Chondrocyte (in vitro differentiated cells): ENCODE measurements at regions not wholly inside any gene's neighbourhood (a gene's known extent, or its start where the extent isn't known, plus 50 kb on each side); places are given as distances from the start of the nearest gene placed in this dataset.

Source experiments
- DNase-seq: peaks from one replicate; pipeline ENCODE4 v3.0.0; 2021; ENCODE audit warnings: mixed read lengths, low spot score
- H3K27ac Mint-ChIP-seq: one replicate; pipeline ENCODE4 v1.8.0; 2021; ENCODE audit warnings: mild to moderate bottlenecking, moderate library complexity, mixed read lengths; ENCODE audit not compliant: unreplicated experiment
- H3K27me3 Mint-ChIP-seq: 2 replicates; pipeline ENCODE4 v1.8.0; 2021; ENCODE audit warnings: low read depth, mixed read lengths
- H3K36me3 Mint-ChIP-seq: 2 replicates; pipeline ENCODE4 v1.8.0; 2021; ENCODE audit warnings: low read depth, mixed read lengths
- H3K4me1 Mint-ChIP-seq: 2 replicates; pipeline ENCODE4 v1.8.0; 2021; ENCODE audit warnings: low read depth, mild to moderate bottlenecking, mixed read lengths
- H3K4me3 Mint-ChIP-seq: one replicate; pipeline ENCODE4 v1.8.0; 2021; ENCODE audit warnings: mild to moderate bottlenecking, moderate library complexity, mixed read lengths; ENCODE audit not compliant: unreplicated experiment
- H3K9me3 Mint-ChIP-seq: 2 replicates; pipeline ENCODE4 v1.8.0; 2021; ENCODE audit warnings: low read depth, mixed read lengths
- TF ChIP-seq, protein P1 (sequence below): fragments of 200-600 bp; sonication (generic); IDR thresholded peaks from 2 replicates; pipeline ENCODE4 v1.5.0; 2021; ENCODE audit warnings: antibody characterized with exemption, mild to moderate bottlenecking, moderate library complexity

DNA sequence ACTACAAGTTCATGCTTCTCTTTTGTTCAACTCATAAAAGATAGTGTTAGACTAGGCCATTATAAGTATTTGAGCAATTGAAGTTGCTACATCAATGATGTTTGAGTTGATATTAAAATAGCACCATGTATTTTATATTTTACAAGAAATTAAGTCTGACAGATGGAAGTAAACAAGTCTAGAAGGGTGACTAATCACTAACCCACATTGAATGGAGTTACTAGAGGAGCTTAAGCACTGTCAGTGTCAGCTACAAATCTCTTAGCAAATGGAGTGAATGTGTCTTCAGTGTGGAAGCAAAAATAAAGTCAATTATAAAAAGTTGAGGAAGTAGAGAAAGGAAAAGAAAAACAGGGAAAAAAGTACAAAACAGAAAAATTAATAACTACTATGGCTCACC, 592.5 kb downstream of the PCDH18 start:
- no peaks in the 10 kb centered on the region for H3K36me3 Mint-ChIP-seq
- no peaks in the 10 kb centered on the region for H3K27me3 Mint-ChIP-seq
- DNase-seq: no peak
- peaks cover 14% of the 10 kb centered on the region for H3K4me1 Mint-ChIP-seq
- TF ChIP-seq, protein P1, sequence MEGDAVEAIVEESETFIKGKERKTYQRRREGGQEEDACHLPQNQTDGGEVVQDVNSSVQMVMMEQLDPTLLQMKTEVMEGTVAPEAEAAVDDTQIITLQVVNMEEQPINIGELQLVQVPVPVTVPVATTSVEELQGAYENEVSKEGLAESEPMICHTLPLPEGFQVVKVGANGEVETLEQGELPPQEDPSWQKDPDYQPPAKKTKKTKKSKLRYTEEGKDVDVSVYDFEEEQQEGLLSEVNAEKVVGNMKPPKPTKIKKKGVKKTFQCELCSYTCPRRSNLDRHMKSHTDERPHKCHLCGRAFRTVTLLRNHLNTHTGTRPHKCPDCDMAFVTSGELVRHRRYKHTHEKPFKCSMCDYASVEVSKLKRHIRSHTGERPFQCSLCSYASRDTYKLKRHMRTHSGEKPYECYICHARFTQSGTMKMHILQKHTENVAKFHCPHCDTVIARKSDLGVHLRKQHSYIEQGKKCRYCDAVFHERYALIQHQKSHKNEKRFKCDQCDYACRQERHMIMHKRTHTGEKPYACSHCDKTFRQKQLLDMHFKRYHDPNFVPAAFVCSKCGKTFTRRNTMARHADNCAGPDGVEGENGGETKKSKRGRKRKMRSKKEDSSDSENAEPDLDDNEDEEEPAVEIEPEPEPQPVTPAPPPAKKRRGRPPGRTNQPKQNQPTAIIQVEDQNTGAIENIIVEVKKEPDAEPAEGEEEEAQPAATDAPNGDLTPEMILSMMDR: no peak
- no peak overlapping the region for H3K27ac Mint-ChIP-seq
- H3K4me3 Mint-ChIP-seq: no peak overlapping the region
- no peaks in the 10 kb centered on the region for H3K9me3 Mint-ChIP-seq

DNA sequence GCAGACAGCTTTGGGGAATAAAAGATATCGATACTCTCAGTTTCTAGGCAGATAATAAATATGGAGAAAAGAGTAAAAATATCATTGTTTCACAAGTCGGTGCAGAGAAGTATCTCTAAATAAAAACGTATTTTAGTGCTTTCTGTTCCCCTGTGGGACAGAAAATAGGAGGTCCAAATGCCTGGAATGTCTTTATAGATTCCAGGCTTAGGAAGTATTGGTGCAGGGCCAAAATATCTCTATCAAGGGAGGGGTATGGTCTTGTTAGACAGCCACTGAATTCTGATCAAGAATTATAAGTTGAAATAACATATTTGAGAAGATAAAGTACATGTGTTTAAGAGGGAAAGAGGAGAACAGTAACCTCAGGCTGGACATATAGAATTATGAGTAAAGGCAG, 596.4 kb downstream of the PCDH18 start:
- TF ChIP-seq, protein P1: no peak
- Mint-ChIP-seq H3K27me3 (no peaks in the 10 kb centered on the region), H3K27ac (no peak overlapping the region), H3K36me3 (no peaks in the 10 kb centered on the region), H3K4me3 (no peak overlapping the region), H3K9me3 (no peaks in the 10 kb centered on the region), H3K4me1 (peaks cover 18% of the 10 kb centered on the region)
- DNase-seq: no peak

DNA sequence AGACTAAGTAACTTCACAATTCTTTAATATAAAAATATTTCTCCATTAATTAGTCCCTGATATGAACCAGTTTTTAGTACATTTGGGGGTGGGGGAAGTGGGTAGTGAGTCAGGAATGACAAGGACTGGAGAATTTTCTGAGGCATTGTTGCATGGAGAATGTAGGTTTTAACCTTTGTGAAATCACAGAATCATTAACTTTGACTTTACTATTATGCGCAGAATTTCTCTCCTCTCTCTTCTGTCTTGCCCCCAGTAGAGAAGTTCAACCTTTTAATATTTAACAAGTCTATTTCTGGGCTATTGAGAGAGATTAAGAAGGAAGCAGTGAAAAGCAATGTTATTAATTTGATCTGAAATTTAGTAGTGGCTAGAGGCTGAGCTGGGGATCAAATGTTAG, 597.0 kb downstream of the PCDH18 start:
- no peaks in the 10 kb centered on the region for H3K27me3 Mint-ChIP-seq
- no peaks in the 10 kb centered on the region for H3K36me3 Mint-ChIP-seq
- H3K27ac Mint-ChIP-seq: no peak overlapping the region
- no peak for DNase-seq
- no peaks in the 10 kb centered on the region for H3K9me3 Mint-ChIP-seq
- no peak overlapping the region for H3K4me3 Mint-ChIP-seq
- H3K4me1 Mint-ChIP-seq: peaks cover 18% of the 10 kb centered on the region
- TF ChIP-seq, protein P1: no peak

DNA sequence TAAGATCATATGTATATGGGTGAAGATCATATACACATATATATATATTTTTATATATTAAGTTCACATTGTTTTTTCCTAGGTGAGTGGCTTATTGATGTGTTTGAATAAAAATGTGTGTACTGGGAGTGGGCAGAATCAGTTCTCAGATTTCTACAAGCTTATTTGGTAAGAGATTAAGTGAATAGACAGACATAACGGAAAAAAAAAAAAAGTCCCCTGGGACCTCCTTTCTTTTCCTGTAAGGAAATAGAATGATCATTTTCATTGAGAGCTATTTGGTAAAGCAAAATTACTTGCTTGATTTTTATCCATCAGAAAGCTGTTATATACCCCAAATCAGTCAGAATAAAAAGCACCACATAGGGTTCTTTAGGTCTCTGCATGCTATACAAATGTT, 597.7 kb downstream of the PCDH18 start:
- Mint-ChIP-seq H3K9me3 (no peaks in the 10 kb centered on the region), H3K27ac (no peak overlapping the region), H3K27me3 (no peaks in the 10 kb centered on the region), H3K4me3 (no peak overlapping the region), H3K36me3 (no peaks in the 10 kb centered on the region), H3K4me1 (peaks cover 18% of the 10 kb centered on the region)
- DNase-seq: no peak
- TF ChIP-seq, protein P1: no peak

DNA sequence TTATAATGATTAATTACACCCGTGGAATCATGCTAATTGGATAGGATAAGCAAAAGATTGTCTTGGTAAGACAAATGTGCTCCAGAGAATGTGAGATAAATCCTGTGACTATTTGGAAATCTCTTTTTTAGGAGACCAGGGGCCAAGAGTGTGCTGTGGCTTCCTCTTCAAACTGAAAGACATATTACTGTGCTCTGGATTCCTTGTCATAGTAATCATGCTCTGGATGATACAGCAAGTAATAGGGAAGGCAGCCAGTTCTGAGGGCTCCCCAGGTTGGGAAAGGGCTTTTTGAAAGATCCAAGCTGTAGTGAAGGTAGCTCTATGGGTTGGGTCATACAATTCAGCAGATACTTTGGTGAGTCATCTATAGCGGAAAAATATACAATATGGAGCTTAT, 600.5 kb downstream of the PCDH18 start:
- Mint-ChIP-seq H3K9me3 (no peaks in the 10 kb centered on the region), H3K4me1 (peaks cover 22% of the 10 kb centered on the region), H3K27ac (no peak overlapping the region), H3K4me3 (no peak overlapping the region), H3K36me3 (no peaks in the 10 kb centered on the region), H3K27me3 (no peaks in the 10 kb centered on the region)
- TF ChIP-seq, protein P1: no peak
- no peak for DNase-seq
